SK-N-SH (cell line): ENCODE measurements at regions not wholly inside any gene's neighbourhood (a gene's known extent, or its start where the extent isn't known, plus 50 kb on each side); places are given as distances from the start of the nearest gene placed in this dataset.
"Not testable (repeated sequence)": the region's sequence is repeated elsewhere in the genome, so short reads cannot be mapped to it uniquely, and the experiment has no call there.

Experiments
- CTCF ChIA-PET: fragments of 300-600, 350-600 bp; formaldehyde crosslinking; extraction: SDS; loops from one replicate; lab custom pipeline; 2021; lab: Yijun Ruan, JAX
- POLR2A ChIA-PET: fragments of 350-600 bp; sonication (Branson Sonifier 250); formaldehyde crosslinking; extraction: SDS; loops from one replicate; lab custom pipeline; 2020; ENCODE audit warnings: antibody characterized with exemption, inconsistent platforms; lab: Yijun Ruan, JAX
- DNase-seq: peaks from one replicate; pipeline ENCODE4 v3.0.0; 2012
- H2AFZ ChIP-seq: fragments of 200-600 bp; sonication (generic); 2 replicates; pipeline ENCODE4 v1.8.1; 2016; ENCODE audit warnings: antibody characterized with exemption, mild to moderate bottlenecking, low read depth
- H3F3A ChIP-seq: fragments of 200-600 bp; sonication (generic); replicated peaks from 2 replicates; pipeline ENCODE3; 2016; ENCODE audit warnings: antibody characterized with exemption, mild to moderate bottlenecking; ENCODE audit not compliant: insufficient read depth
- H3K27ac ChIP-seq, 2 experiments: fragments of 200-500 bp in 1 of 2; fragments of 200-600 bp in 1 of 2; sonication (Bioruptor generic) in 1 of 2; sonication (generic), shearing (Covaris generic) in 1 of 2; 2 replicates each; pipeline versions ENCODE4 v1.5.1 to v1.6.1; 2014 to 2016; ENCODE audit warnings: low read depth in 2 of 2, inconsistent platforms in 1 of 2, low read length in 1 of 2, mild to moderate bottlenecking in 1 of 2, mixed read lengths in 1 of 2
- H3K27me3 ChIP-seq: fragments of 200-600 bp; sonication (generic), shearing (Covaris generic); 2 replicates; pipeline ENCODE4 v1.6.1; 2016; ENCODE audit warnings: mixed run types; ENCODE audit not compliant: insufficient read depth
- H3K36me3 ChIP-seq, 2 experiments: fragments of 200-500 bp in 1 of 2; fragments of 200-600 bp in 1 of 2; sonication (Bioruptor generic) in 1 of 2; sonication (generic) in 1 of 2; replicated peaks in 1 of 2; 2 replicates each; pipeline versions ENCODE3 to v1.5.1; 2014 to 2016; ENCODE audit warnings: low read length in 1 of 2, mild to moderate bottlenecking in 1 of 2; ENCODE audit not compliant: insufficient read depth in 2 of 2, control insufficient read depth in 1 of 2
- H3K4me1 ChIP-seq, 2 experiments: fragments of 200-500 bp in 1 of 2; fragments of 200-600 bp in 1 of 2; sonication (Bioruptor generic) in 1 of 2; sonication (generic), shearing (Covaris generic) in 1 of 2; 2 replicates each; pipeline versions ENCODE4 v1.5.1 to v1.6.1; 2014 to 2016; ENCODE audit warnings: low read depth in 1 of 2, low read length in 1 of 2, mixed run types in 1 of 2; ENCODE audit not compliant: insufficient read depth in 2 of 2, control insufficient read depth in 1 of 2
- H3K4me2 ChIP-seq: fragments of 200-600 bp; sonication (generic), shearing (Covaris generic); 2 replicates; pipeline ENCODE4 v1.6.1; 2017; ENCODE audit warnings: mixed run types
- H3K4me3 ChIP-seq, 2 experiments: fragments of 200-500 bp in 1 of 2; fragments of 200-600 bp in 1 of 2; sonication (Bioruptor generic) in 1 of 2; sonication (generic), shearing (Covaris generic) in 1 of 2; 2 replicates each; pipeline versions ENCODE4 v1.5.1 to v1.8.1; 2014 to 2016; ENCODE audit warnings: low read depth in 2 of 2, inconsistent platforms in 1 of 2, low read length in 1 of 2, mild to moderate bottlenecking in 1 of 2, mixed read lengths in 1 of 2, moderate library complexity in 1 of 2
- H3K79me2 ChIP-seq: fragments of 200-600 bp; sonication (generic); 2 replicates; pipeline ENCODE4 v1.8.1; 2017; ENCODE audit warnings: mild to moderate bottlenecking; ENCODE audit not compliant: insufficient read depth
- H3K9ac ChIP-seq: fragments of 200-600 bp; sonication (generic); 2 replicates; pipeline ENCODE4 v1.6.1; 2017; ENCODE audit warnings: mixed run types
- H3K9me2 ChIP-seq: fragments of 200-600 bp; sonication (generic); 2 replicates; pipeline ENCODE4 v1.6.1; 2017; ENCODE audit warnings: mixed run types
- H3K9me3 ChIP-seq: fragments of 200-600 bp; sonication (generic); 2 replicates; pipeline ENCODE4 v1.6.1; 2017; ENCODE audit warnings: mixed run types, mild to moderate bottlenecking, moderate library complexity
- H4K20me1 ChIP-seq: fragments of 200-600 bp; sonication (generic); 2 replicates; pipeline ENCODE4 v1.6.1; 2017; ENCODE audit warnings: mild to moderate bottlenecking, mixed run types; ENCODE audit not compliant: insufficient read depth
- CHD2 ChIP-seq: fragments of 150-350 bp; IDR thresholded peaks from 2 replicates; pipeline ENCODE4 v1.6.1; 2018; ENCODE audit warnings: low read length; ENCODE audit not compliant: partially characterized antibody
- ELF1 ChIP-seq: IDR thresholded peaks from 2 replicates; pipeline ENCODE4 v1.4.0; 2012
- EZH2phosphoT487 ChIP-seq: fragments of 200-600 bp; sonication (generic); IDR thresholded peaks from 2 replicates; pipeline ENCODE4 v1.6.1; 2017; ENCODE audit warnings: low read depth, mixed run types, mild to moderate bottlenecking, antibody characterized with exemption, moderate library complexity, borderline replicate concordance
- FOSL2 ChIP-seq: IDR thresholded peaks from 2 replicates; pipeline ENCODE4 v1.4.0; 2012; ENCODE audit warnings: low read depth, mild to moderate bottlenecking, moderate library complexity, borderline replicate concordance
- GABPA ChIP-seq: IDR thresholded peaks from 2 replicates; pipeline ENCODE4 v1.4.0; 2012; ENCODE audit warnings: low read depth, mild to moderate bottlenecking
- MEF2A ChIP-seq: IDR thresholded peaks from 2 replicates; pipeline ENCODE4 v1.4.0; 2012; ENCODE audit warnings: low read depth, borderline replicate concordance
- NFIC ChIP-seq: IDR thresholded peaks from 2 replicates; pipeline ENCODE4 v1.4.0; 2012; ENCODE audit warnings: borderline replicate concordance
- NRF1 ChIP-seq: IDR thresholded peaks from 2 replicates; pipeline ENCODE4 v1.6.1; 2012; ENCODE audit warnings: low read depth, mild to moderate bottlenecking, low read length
- REST ChIP-seq: IDR thresholded peaks from 2 replicates; pipeline ENCODE4 v1.6.1; 2012; ENCODE audit warnings: mild to moderate bottlenecking, low read depth, low read length, moderate library complexity
- SMC3 ChIP-seq: IDR thresholded peaks from 2 replicates; pipeline ENCODE4 v1.6.1; 2012; ENCODE audit warnings: low read depth, low read length, improper control_type of control experiment
- TAF1 ChIP-seq: IDR thresholded peaks from 2 replicates; pipeline ENCODE4 v1.6.1; 2012; ENCODE audit warnings: low read depth, mild to moderate bottlenecking, low read length, moderate library complexity, borderline replicate concordance
- TEAD4 ChIP-seq: IDR thresholded peaks from 2 replicates; pipeline ENCODE4 v1.4.0; 2012; ENCODE audit warnings: mild to moderate bottlenecking, borderline replicate concordance; ENCODE audit not compliant: insufficient read depth
- USF1 ChIP-seq: IDR thresholded peaks from 2 replicates; pipeline ENCODE4 v1.4.0; 2012; ENCODE audit warnings: low read depth, borderline replicate concordance
- USF2 ChIP-seq: fragments of 150-350 bp; IDR thresholded peaks from 2 replicates; pipeline ENCODE4 v1.6.1; 2017; ENCODE audit warnings: antibody characterized with exemption, low read length, low read depth, borderline replicate concordance
- YY1 ChIP-seq: IDR thresholded peaks from 2 replicates; pipeline ENCODE4 v1.4.0; 2012; ENCODE audit warnings: low read depth, mild to moderate bottlenecking
- WGBS: methylation state at CpG from one replicate; pipeline ENCODE4 v1.1.6; 2017; ENCODE audit warnings: low lambda C conversion rate; 5-methylcytosine and 5-hydroxymethylcytosine counted together

GRCh38 chr4:159864337-159864736 is 761.5 kb downstream of the RAPGEF2 start:
- Histone ChIP-seq H3K4me3 (no peak overlapping the region), H3K4me1 (no peaks in the 10 kb centered on the region), H4K20me1 (no peaks in the 10 kb centered on the region), H3K36me3 (no peaks in the 10 kb centered on the region), H3K4me2 (no peak overlapping the region), H3F3A (no peaks in the 10 kb centered on the region), H2AFZ (no peak overlapping the region), H3K9me2 (no peaks in the 10 kb centered on the region), H3K9ac (no peak overlapping the region), H3K9me3 (no peaks in the 10 kb centered on the region), H3K27ac (no peak overlapping the region), H3K79me2 (no peaks in the 10 kb centered on the region), H3K27me3 (no peaks in the 10 kb centered on the region)
- CTCF ChIA-PET = no interaction called here
- DNase-seq = no peak
- POLR2A ChIA-PET = no interaction called here
- TF ChIP-seq NFIC (no peak), ELF1 (no peak), EZH2phosphoT487 (no peak), SMC3 (no peak), TEAD4 (no peak)
- 38% methylated on average over 3 of the region's 3 CpGs for WGBS

GRCh38 chr4:159867673-159868072 is 764.8 kb downstream of the RAPGEF2 start:
- Histone ChIP-seq H2AFZ (no peak overlapping the region), H3K36me3 (no peaks in the 10 kb centered on the region), H3K9me3 (no peaks in the 10 kb centered on the region), H3K4me3 (no peak overlapping the region), H3K79me2 (no peaks in the 10 kb centered on the region), H3F3A (no peaks in the 10 kb centered on the region), H3K9me2 (no peaks in the 10 kb centered on the region), H4K20me1 (no peaks in the 10 kb centered on the region), H3K27me3 (no peaks in the 10 kb centered on the region), H3K27ac (no peak overlapping the region), H3K4me2 (no peak overlapping the region), H3K4me1 (no peaks in the 10 kb centered on the region), H3K9ac (no peak overlapping the region)
- WGBS = 46% methylated on average over 1 of the region's 1 CpG
- POLR2A ChIA-PET = no interaction called here
- no peak for TF ChIP-seq MEF2A
- no peak for TF ChIP-seq USF1
- no peak for TF ChIP-seq TAF1
- TF ChIP-seq TEAD4 = no peak
- TF ChIP-seq REST = no peak
- no peak for TF ChIP-seq YY1
- TF ChIP-seq NRF1 = no peak
- TF ChIP-seq EZH2phosphoT487 = no peak
- TF ChIP-seq CHD2 = no peak
- TF ChIP-seq FOSL2 = no peak
- TF ChIP-seq GABPA = no peak
- no peak for TF ChIP-seq USF2
- no peak for TF ChIP-seq ELF1
- CTCF ChIA-PET = no interaction called here
- no peak for DNase-seq

- H3K9me3 ChIP-seq, H3F3A ChIP-seq, H3K4me3 ChIP-seq, H3K79me2 ChIP-seq, H3K4me2 ChIP-seq, H4K20me1 ChIP-seq, H3K36me3 ChIP-seq, H3K27ac ChIP-seq, H3K4me1 ChIP-seq, H3K9ac ChIP-seq, DNase-seq, H3K9me2 ChIP-seq, POLR2A ChIA-PET, H3K27me3 ChIP-seq, CTCF ChIA-PET, H2AFZ ChIP-seq: not testable (repeated sequence)
- WGBS = 70% methylated on average over 2 of the region's 23 CpGs
Observed at GRCh38 chr4:159868936-159869335, 766.1 kb downstream of the RAPGEF2 start.
